ENCODE measurements at regions not wholly inside any gene's neighbourhood (a gene's known extent, or its start where the extent isn't known, plus 50 kb on each side); places are given as distances from the start of the nearest gene placed in this dataset.

- TF ChIP-seq CTCF (IDR thresholded peaks at IDR 0.05; ENCODE audit: unreplicated experiment in 3 of 3) = no peak
- Mint-ChIP-seq H3K27me3 (ENCODE audit: low read depth) (peaks cover 15% of the 10 kb centered on the region), H3K4me1 (peaks cover 30% of the 10 kb centered on the region), H3K9me3 (no peaks in the 10 kb centered on the region), H3K36me3 (ENCODE audit: low read depth) (no peaks in the 10 kb centered on the region), H3K4me3 (peak overlapping the region; percentile 86 to 98 (median 92)), H3K27ac (peak overlapping the region; percentile 93 to 98 (median 95))
Observed at GRCh38 chr1:65069011-65069565, 78.9 kb upstream of the AK4 start.

GRCh38 chr1:65072845-65073244, 75.2 kb upstream of the AK4 start:
- H3K4me1 Mint-ChIP-seq = peaks cover 15% of the 10 kb centered on the region
- H3K27me3 Mint-ChIP-seq (ENCODE audit: low read depth) = peaks cover 15% of the 10 kb centered on the region
- no peaks in the 10 kb centered on the region for H3K9me3 Mint-ChIP-seq
- TF ChIP-seq CTCF (IDR thresholded peaks at IDR 0.05; ENCODE audit: unreplicated experiment in 3 of 3) = no peak
- no peak overlapping the region for H3K27ac Mint-ChIP-seq
- no peaks in the 10 kb centered on the region for H3K36me3 Mint-ChIP-seq (ENCODE audit: low read depth)
- no peak overlapping the region for H3K4me3 Mint-ChIP-seq

- no peaks in the 10 kb centered on the region for H3K9me3 Mint-ChIP-seq
- peak; percentile 39 to 46 (median 46) for TF ChIP-seq CTCF (IDR thresholded peaks at IDR 0.05; ENCODE audit: unreplicated experiment in 3 of 3)
- H3K27ac Mint-ChIP-seq = no peak overlapping the region
- H3K27me3 Mint-ChIP-seq (ENCODE audit: low read depth) = peaks cover 7% of the 10 kb centered on the region
- no peaks in the 10 kb centered on the region for H3K36me3 Mint-ChIP-seq (ENCODE audit: low read depth)
- H3K4me3 Mint-ChIP-seq = no peak overlapping the region
- peaks cover 4% of the 10 kb centered on the region for H3K4me1 Mint-ChIP-seq
Observed at GRCh38 chr1:65075123-65075976, 72.7 kb upstream of the AK4 start.

GRCh38 chr1:65077369-65077768, 70.6 kb upstream of the AK4 start:
- Mint-ChIP-seq H3K36me3 (ENCODE audit: low read depth) (no peaks in the 10 kb centered on the region), H3K9me3 (no peaks in the 10 kb centered on the region), H3K4me3 (no peak overlapping the region), H3K27me3 (ENCODE audit: low read depth) (no peaks in the 10 kb centered on the region), H3K4me1 (peaks cover 4% of the 10 kb centered on the region), H3K27ac (no peak overlapping the region)
- no peak for TF ChIP-seq CTCF (IDR thresholded peaks at IDR 0.05; ENCODE audit: unreplicated experiment in 3 of 3)

- H3K9me3 Mint-ChIP-seq = no peaks in the 10 kb centered on the region
- no peaks in the 10 kb centered on the region for H3K27me3 Mint-ChIP-seq (ENCODE audit: low read depth)
- no peak overlapping the region for H3K4me3 Mint-ChIP-seq
- H3K36me3 Mint-ChIP-seq (ENCODE audit: low read depth) = no peaks in the 10 kb centered on the region
- TF ChIP-seq CTCF (IDR thresholded peaks at IDR 0.05; ENCODE audit: unreplicated experiment in 3 of 3) = no peak
- H3K27ac Mint-ChIP-seq = no peak overlapping the region
- H3K4me1 Mint-ChIP-seq = peaks cover 4% of the 10 kb centered on the region
Observed at GRCh38 chr1:65079941-65080340, 68.1 kb upstream of the AK4 start.

Measured in nephron (organoid).